Osteocyte (in vitro differentiated cells): ENCODE measurements at regions not wholly inside any gene's neighbourhood (a gene's known extent, or its start where the extent isn't known, plus 50 kb on each side); places are given as distances from the start of the nearest gene placed in this dataset.
"Not testable (repeated sequence)": the region's sequence is repeated elsewhere in the genome, so short reads cannot be mapped to it uniquely, and the experiment has no call there.

Experiments
- DNase-seq: peaks from one replicate; pipeline ENCODE4 v3.0.0; 2021; ENCODE audit warnings: mixed read lengths; ENCODE audit not compliant: unreplicated experiment; ENCODE audit errors: extremely low spot score
- H3K27ac Mint-ChIP-seq: one replicate; pipeline ENCODE4 v1.8.0; 2021; ENCODE audit warnings: mild to moderate bottlenecking, mixed read lengths; ENCODE audit not compliant: unreplicated experiment
- H3K27me3 Mint-ChIP-seq: one replicate; pipeline ENCODE4 v1.8.0; 2021; ENCODE audit warnings: mixed read lengths; ENCODE audit not compliant: unreplicated experiment
- H3K36me3 Mint-ChIP-seq: one replicate; pipeline ENCODE4 v1.8.0; 2021; ENCODE audit warnings: mixed read lengths; ENCODE audit not compliant: unreplicated experiment
- H3K4me1 Mint-ChIP-seq: one replicate; pipeline ENCODE4 v1.8.0; 2021; ENCODE audit warnings: mixed read lengths; ENCODE audit not compliant: unreplicated experiment
- H3K4me3 Mint-ChIP-seq: one replicate; pipeline ENCODE4 v1.8.0; 2021; ENCODE audit warnings: mild to moderate bottlenecking, moderate library complexity, mixed read lengths; ENCODE audit not compliant: unreplicated experiment
- H3K9me3 Mint-ChIP-seq: one replicate; pipeline ENCODE4 v1.8.0; 2021; ENCODE audit warnings: mixed read lengths; ENCODE audit not compliant: unreplicated experiment
- TF ChIP-seq, protein P1 (sequence below): fragments of 200-600 bp; sonication (generic); IDR thresholded peaks from 2 replicates; pipeline ENCODE4 v1.5.0; 2021; ENCODE audit warnings: antibody characterized with exemption, mild to moderate bottlenecking, moderate library complexity

DNA sequence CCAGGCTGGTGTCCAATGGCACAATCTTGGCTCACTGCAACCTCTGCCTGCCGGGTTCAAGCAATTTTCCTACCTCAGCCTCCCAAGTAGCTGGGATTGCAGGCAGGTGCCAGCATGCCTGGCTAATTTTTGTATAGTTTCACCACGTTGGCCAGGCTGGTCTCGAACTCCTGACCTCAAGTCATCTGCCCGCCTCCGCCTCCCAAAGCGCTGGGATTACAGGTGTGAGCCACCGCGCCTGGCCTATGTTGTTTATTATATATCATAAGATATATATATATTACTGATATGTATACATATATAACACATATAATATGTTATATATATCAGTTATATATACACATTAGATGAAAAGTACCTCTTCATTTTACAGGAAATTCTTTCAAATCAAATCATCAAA, 914.7 kb downstream of the FOXD4L5 start:
- H3K27ac Mint-ChIP-seq, H3K4me3 Mint-ChIP-seq, H3K36me3 Mint-ChIP-seq, H3K27me3 Mint-ChIP-seq, H3K9me3 Mint-ChIP-seq, H3K4me1 Mint-ChIP-seq: not testable (repeated sequence)
- peak; percentile 82 for DNase-seq

DNA sequence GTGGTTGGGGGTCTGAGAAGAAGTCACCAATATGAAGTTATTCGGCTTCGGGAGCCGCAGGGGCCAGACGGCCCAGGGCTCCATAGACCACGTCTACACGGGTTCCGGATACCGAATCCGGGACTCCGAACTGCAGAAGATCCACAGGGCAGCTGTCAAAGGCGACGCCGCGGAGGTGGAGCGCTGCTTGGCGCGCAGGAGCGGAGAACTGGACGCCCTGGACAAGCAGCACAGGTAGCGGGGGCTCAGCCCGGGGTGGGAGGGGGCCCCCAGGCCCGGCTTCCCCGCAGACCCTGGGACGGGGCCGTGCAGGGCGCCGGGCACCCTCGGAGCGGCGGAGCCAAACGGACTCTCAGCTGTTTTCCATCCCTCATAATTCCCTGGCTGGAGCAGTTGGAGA, 915.4 kb downstream of the FOXD4L5 start:
- DNase-seq, result peak; percentile 59
- H3K27ac Mint-ChIP-seq, H3K9me3 Mint-ChIP-seq, H3K27me3 Mint-ChIP-seq, H3K36me3 Mint-ChIP-seq, H3K4me1 Mint-ChIP-seq, H3K4me3 Mint-ChIP-seq: not testable (repeated sequence)

DNA sequence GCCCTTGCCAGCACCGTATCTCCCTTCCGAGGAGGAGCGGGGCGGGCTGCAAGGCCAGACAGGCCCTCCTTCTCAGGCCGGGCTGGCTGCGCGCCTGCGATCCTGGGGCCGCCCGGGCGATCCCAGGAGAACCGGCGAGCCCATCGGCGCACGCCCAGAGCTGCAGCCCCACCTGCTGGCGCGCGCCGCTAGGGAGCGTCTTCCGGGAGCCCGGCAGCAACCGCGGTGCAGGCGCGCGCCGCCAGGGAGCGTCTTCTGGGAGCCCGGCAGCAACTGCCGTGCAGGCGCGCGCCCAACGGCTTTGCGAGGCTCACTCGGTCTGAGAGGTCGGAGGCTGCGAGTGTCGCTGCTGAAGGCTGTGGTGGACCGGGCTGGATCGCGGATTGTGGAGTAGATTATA, 915.9 kb downstream of the FOXD4L5 start:
- peak overlapping the region; percentile 14 for H3K4me3 Mint-ChIP-seq

DNA sequence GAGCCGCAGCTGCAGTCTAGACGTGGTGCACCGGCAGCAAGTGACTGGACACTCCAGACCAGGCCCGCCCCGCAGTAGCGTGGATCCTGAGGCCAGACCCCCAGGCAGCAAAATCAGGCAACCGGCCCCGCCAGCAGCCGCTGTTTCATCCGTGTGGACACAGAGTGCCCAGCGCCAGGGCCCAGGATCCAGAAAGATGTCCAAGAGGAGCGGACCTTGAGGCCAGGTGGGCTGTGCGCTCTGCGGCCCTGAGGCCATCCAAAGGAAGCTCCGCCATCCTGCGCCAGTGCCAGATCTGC, 916.4 kb downstream of the FOXD4L5 start:
- H3K4me3 Mint-ChIP-seq, H3K4me1 Mint-ChIP-seq, H3K27me3 Mint-ChIP-seq, H3K27ac Mint-ChIP-seq, H3K36me3 Mint-ChIP-seq, H3K9me3 Mint-ChIP-seq: not testable (repeated sequence)
- DNase-seq, result peak; percentile 56

More for the DNA sequence above, 915.9 kb downstream of the FOXD4L5 start:
- H3K4me1 Mint-ChIP-seq, H3K27me3 Mint-ChIP-seq, H3K9me3 Mint-ChIP-seq, H3K27ac Mint-ChIP-seq, H3K36me3 Mint-ChIP-seq: not testable (repeated sequence)
- peak; percentile 95 for DNase-seq
- TF ChIP-seq, protein P1, sequence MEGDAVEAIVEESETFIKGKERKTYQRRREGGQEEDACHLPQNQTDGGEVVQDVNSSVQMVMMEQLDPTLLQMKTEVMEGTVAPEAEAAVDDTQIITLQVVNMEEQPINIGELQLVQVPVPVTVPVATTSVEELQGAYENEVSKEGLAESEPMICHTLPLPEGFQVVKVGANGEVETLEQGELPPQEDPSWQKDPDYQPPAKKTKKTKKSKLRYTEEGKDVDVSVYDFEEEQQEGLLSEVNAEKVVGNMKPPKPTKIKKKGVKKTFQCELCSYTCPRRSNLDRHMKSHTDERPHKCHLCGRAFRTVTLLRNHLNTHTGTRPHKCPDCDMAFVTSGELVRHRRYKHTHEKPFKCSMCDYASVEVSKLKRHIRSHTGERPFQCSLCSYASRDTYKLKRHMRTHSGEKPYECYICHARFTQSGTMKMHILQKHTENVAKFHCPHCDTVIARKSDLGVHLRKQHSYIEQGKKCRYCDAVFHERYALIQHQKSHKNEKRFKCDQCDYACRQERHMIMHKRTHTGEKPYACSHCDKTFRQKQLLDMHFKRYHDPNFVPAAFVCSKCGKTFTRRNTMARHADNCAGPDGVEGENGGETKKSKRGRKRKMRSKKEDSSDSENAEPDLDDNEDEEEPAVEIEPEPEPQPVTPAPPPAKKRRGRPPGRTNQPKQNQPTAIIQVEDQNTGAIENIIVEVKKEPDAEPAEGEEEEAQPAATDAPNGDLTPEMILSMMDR, result peak; percentile 48

DNA sequence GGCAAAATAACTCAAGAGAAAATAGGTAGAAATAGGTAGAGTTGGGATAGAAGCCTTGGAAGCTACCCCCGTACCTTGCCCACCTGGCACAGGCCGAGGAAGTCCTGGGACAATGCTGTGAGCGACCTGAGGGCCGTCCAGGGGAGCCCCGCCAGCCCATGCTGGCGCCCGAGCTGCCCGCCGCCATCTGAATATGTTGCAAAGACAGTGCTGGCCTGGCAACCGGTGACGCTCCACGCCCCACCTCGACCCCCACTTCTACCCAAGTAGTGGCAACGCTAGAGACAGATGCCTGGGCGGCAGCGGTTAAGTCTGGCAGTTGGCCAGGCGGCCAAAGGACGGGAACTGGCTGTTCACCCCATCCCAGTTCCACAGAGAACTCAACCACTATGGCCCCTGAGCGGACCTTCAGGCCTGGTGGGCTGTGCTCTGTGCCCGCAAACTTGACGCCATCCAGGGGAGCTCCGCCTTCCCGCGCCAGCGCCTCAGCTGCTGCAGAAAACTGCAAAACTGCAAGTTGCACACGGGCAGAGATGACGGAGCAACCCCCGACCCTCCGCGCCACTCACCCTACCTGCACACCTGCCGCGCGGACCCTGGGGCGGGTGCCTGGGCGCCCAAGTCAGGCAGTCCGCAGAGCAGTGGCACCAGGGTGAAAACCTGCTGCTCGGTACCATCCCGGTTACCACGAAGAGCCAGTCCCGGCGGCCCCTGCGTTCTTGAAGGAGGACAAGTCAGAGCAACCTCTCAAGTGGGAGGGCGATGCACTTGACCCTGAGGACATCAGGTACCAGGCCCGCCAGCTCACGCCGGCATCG, 917.0 kb downstream of the FOXD4L5 start:
- H3K4me3 Mint-ChIP-seq, H3K36me3 Mint-ChIP-seq, H3K9me3 Mint-ChIP-seq, H3K27me3 Mint-ChIP-seq, H3K4me1 Mint-ChIP-seq, H3K27ac Mint-ChIP-seq: not testable (repeated sequence)
- peak; percentile 82 for DNase-seq
